ENCODE measurements at regions not wholly inside any gene's neighbourhood (a gene's known extent, or its start where the extent isn't known, plus 50 kb on each side); places are given as distances from the start of the nearest gene placed in this dataset.

- H3K36me3 ChIP-seq (replicated peaks in 1 of 2; ENCODE audit: insufficient read depth in 1 of 2, low read depth in 2 of 2) = no peaks in the 10 kb centered on the region
- no peak overlapping the region for H3K4me3 ChIP-seq
- ATAC-seq (no peak), DNase-seq (no peak)
- TF ChIP-seq CTCF (IDR thresholded peaks at IDR 0.05) = no peak
- no peak for TF ChIP-seq POLR2A (IDR thresholded peaks at IDR 0.05)
- intact Hi-C loops (cut with DNase I) = no loop called here
- no peak overlapping the region for H3K27ac ChIP-seq
- H3K4me1 ChIP-seq = no peaks in the 10 kb centered on the region
- no peaks in the 10 kb centered on the region for H3K27me3 ChIP-seq
- H3K9me3 ChIP-seq = no peaks in the 10 kb centered on the region
These were observed 158.6 kb upstream of the SNX7 start for GRCh38 chr1:98502937-98503336.

- intact Hi-C loops (cut with DNase I) = no loop called here
- Histone ChIP-seq H3K36me3 (replicated peaks in 1 of 2; ENCODE audit: insufficient read depth in 1 of 2, low read depth in 2 of 2) (no peaks in the 10 kb centered on the region), H3K4me3 (no peak overlapping the region), H3K9me3 (no peaks in the 10 kb centered on the region), H3K4me1 (no peaks in the 10 kb centered on the region), H3K27me3 (no peaks in the 10 kb centered on the region), H3K27ac (no peak overlapping the region)
- no peak for ATAC-seq
- DNase-seq = no peak
- WGBS, 2 donors = 54 to 80% methylated on average over 2 of the region's 2 CpGs
- TF ChIP-seq POLR2A (IDR thresholded peaks at IDR 0.05) = no peak
- no peak for TF ChIP-seq CTCF (IDR thresholded peaks at IDR 0.05)
These were observed 161.2 kb upstream of the SNX7 start for GRCh38 chr1:98500324-98500723.

- no peak for TF ChIP-seq CTCF (IDR thresholded peaks at IDR 0.05)
- no peak for TF ChIP-seq POLR2A (IDR thresholded peaks at IDR 0.05)
- Histone ChIP-seq H3K27ac (no peak overlapping the region), H3K27me3 (no peaks in the 10 kb centered on the region), H3K36me3 (replicated peaks in 1 of 2; ENCODE audit: insufficient read depth in 1 of 2, low read depth in 2 of 2) (no peaks in the 10 kb centered on the region), H3K4me1 (no peaks in the 10 kb centered on the region), H3K9me3 (no peaks in the 10 kb centered on the region), H3K4me3 (no peak overlapping the region)
- 34 to 52% methylated on average over 1 of the region's 1 CpG for whole genome bisulfite sequencing, 2 donors
- intact Hi-C loops (cut with DNase I) = no loop called here
- DNase-seq (no peak), ATAC-seq (no peak)
These were observed 162.9 kb upstream of the SNX7 start for GRCh38 chr1:98498651-98499050.

GRCh38 chr1:98497497-98497896 is 164.0 kb upstream of the SNX7 start:
- Histone ChIP-seq H3K9me3 (no peaks in the 10 kb centered on the region), H3K4me3 (no peak overlapping the region), H3K27ac (no peak overlapping the region), H3K36me3 (replicated peaks in 1 of 2; ENCODE audit: insufficient read depth in 1 of 2, low read depth in 2 of 2) (no peaks in the 10 kb centered on the region), H3K4me1 (no peaks in the 10 kb centered on the region), H3K27me3 (no peaks in the 10 kb centered on the region)
- 66 to 84% methylated on average over 2 of the region's 2 CpGs for WGBS, 2 donors
- DNase-seq (no peak), ATAC-seq (no peak)
- TF ChIP-seq CTCF (IDR thresholded peaks at IDR 0.05) (no peak), POLR2A (IDR thresholded peaks at IDR 0.05) (no peak)
- intact Hi-C loops (cut with DNase I) = no loop called here

GRCh38 chr1:98496256-98496995 is 165.1 kb upstream of the SNX7 start:
- WGBS, 2 donors = 74 to 76% methylated on average over 2 of the region's 2 CpGs
- no peak for TF ChIP-seq CTCF (IDR thresholded peaks at IDR 0.05)
- H3K9me3 ChIP-seq = no peaks in the 10 kb centered on the region
- ATAC-seq = no peak
- no peaks in the 10 kb centered on the region for H3K36me3 ChIP-seq (replicated peaks in 1 of 2; ENCODE audit: insufficient read depth in 1 of 2, low read depth in 2 of 2)
- no peak for DNase-seq
- no peaks in the 10 kb centered on the region for H3K27me3 ChIP-seq
- H3K4me1 ChIP-seq = no peaks in the 10 kb centered on the region
- intact Hi-C loops (cut with DNase I) = no loop called here
- no peak overlapping the region for H3K27ac ChIP-seq
- no peak overlapping the region for H3K4me3 ChIP-seq

All from body of pancreas (tissue), 4 donors.